Esophagus (tissue), 2 donors: ENCODE measurements at regions not wholly inside any gene's neighbourhood (a gene's known extent, or its start where the extent isn't known, plus 50 kb on each side); places are given as distances from the start of the nearest gene placed in this dataset.

Experiments
- H3K27ac ChIP-seq, 2 donors: one replicate each; pipeline ENCODE4 v1.5.1; 2013; ENCODE audit warnings: low read depth in 2 of 2, mild to moderate bottlenecking in 2 of 2, inconsistent platforms in 1 of 2, low read length in 1 of 2, moderate library complexity in 1 of 2
- H3K27me3 ChIP-seq, 2 donors: one replicate each; pipeline ENCODE4 v1.6.1; 2013; ENCODE audit warnings: low read length in 2 of 2, control low read depth in 1 of 2, mild to moderate bottlenecking in 1 of 2; ENCODE audit not compliant: insufficient read depth in 2 of 2, control insufficient read depth in 1 of 2
- H3K36me3 ChIP-seq, 2 donors: one replicate each; pipeline ENCODE4 v1.6.1; 2013; ENCODE audit warnings: low read length in 1 of 2; ENCODE audit not compliant: control insufficient read depth in 2 of 2, insufficient read depth in 2 of 2
- H3K4me1 ChIP-seq, 2 donors: one replicate each; pipeline ENCODE4 v1.6.1; 2013; ENCODE audit warnings: low read length in 1 of 2; ENCODE audit not compliant: control insufficient read depth in 2 of 2, insufficient read depth in 2 of 2
- H3K4me3 ChIP-seq, 2 donors: one replicate each; pipeline ENCODE4 v1.5.1; 2013; ENCODE audit warnings: low read length in 2 of 2, mild to moderate bottlenecking in 2 of 2, low read depth in 1 of 2, moderate library complexity in 1 of 2
- H3K9me3 ChIP-seq, 2 donors: one replicate each; pipeline ENCODE4 v1.6.1; 2013; ENCODE audit warnings: mild to moderate bottlenecking in 2 of 2, low read depth in 1 of 2, low read length in 1 of 2, moderate library complexity in 1 of 2; ENCODE audit not compliant: control insufficient read depth in 2 of 2, insufficient read depth in 1 of 2
- WGBS, 2 donors: extraction: QIAGEN DNeasy Blood & Tissue Kit; methylation state at CpG; one replicate each; pipeline ENCODE4 v1.1.7; 2013; 5-methylcytosine and 5-hydroxymethylcytosine counted together
- donor health status: healthy with polysubstance abuse.
- donor health status: Bipolar disorder and iron deficiency.

- no peak overlapping the region for H3K4me3 ChIP-seq
- H3K36me3 ChIP-seq, result no peaks in the 10 kb centered on the region
- WGBS, 2 donors, result 40 to 44% methylated on average over 4 of the region's 4 CpGs
- H3K27ac ChIP-seq, result no peak overlapping the region
- no peaks in the 10 kb centered on the region for H3K9me3 ChIP-seq
- H3K4me1 ChIP-seq, result no peaks in the 10 kb centered on the region
- no peaks in the 10 kb centered on the region for H3K27me3 ChIP-seq
These were observed 75.3 kb downstream of the BMP4 start for GRCh38 chr14:53881161-53881871.

- no peaks in the 10 kb centered on the region for H3K36me3 ChIP-seq
- no peak overlapping the region for H3K4me3 ChIP-seq
- H3K4me1 ChIP-seq, result no peaks in the 10 kb centered on the region
- H3K9me3 ChIP-seq, result no peaks in the 10 kb centered on the region
- no peaks in the 10 kb centered on the region for H3K27me3 ChIP-seq
- H3K27ac ChIP-seq, result no peak overlapping the region
- WGBS, 2 donors, result 90% methylated on average over 1 of the region's 1 CpG
These were observed 75.9 kb downstream of the BMP4 start for GRCh38 chr14:53880761-53881160.

- Histone ChIP-seq H3K27me3 (no peaks in the 10 kb centered on the region), H3K9me3 (no peaks in the 10 kb centered on the region), H3K4me1 (no peaks in the 10 kb centered on the region), H3K36me3 (no peaks in the 10 kb centered on the region), H3K27ac (no peak overlapping the region), H3K4me3 (no peak overlapping the region)
- 83 to 85% methylated on average over 6 of the region's 6 CpGs for WGBS, 2 donors
These were observed 76.9 kb downstream of the BMP4 start for GRCh38 chr14:53879747-53880146.

- Histone ChIP-seq H3K9me3 (no peaks in the 10 kb centered on the region), H3K27ac (no peak overlapping the region), H3K36me3 (no peaks in the 10 kb centered on the region), H3K27me3 (no peaks in the 10 kb centered on the region), H3K4me1 (no peaks in the 10 kb centered on the region), H3K4me3 (no peak overlapping the region)
- 64% methylated on average over 8 of the region's 8 CpGs for WGBS, 2 donors
These were observed 77.5 kb downstream of the BMP4 start for GRCh38 chr14:53879022-53879686.

DNA sequence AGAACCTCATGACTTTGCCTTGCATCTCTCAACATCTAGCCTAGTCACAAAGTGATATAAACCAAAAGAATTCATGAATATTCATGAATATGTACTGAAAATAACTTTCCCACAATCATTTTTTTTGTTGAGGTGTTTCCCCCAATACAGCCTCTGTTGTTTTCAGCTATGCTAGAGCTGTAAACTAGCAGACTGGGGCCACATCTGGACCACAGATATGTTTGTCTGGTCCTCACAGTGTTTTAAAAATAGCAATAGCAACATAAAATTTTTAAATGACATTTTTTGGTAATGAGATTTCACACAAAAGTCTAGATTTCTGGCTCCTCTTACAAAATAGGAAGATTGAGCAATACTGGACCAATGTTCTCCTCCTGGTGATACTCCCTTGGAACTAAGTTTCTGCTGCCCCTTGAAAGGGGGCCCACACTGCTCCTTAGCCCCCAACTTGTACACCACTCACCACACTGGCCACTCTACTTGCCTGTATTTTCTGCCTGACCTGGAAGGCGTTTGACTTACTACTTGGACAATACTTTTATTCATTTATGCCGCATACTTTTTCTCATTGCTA lies 81.2 kb downstream of the BMP4 start:
- Histone ChIP-seq H3K36me3 (no peaks in the 10 kb centered on the region), H3K4me3 (no peak overlapping the region), H3K27ac (no peak overlapping the region), H3K27me3 (no peaks in the 10 kb centered on the region), H3K4me1 (no peaks in the 10 kb centered on the region), H3K9me3 (no peaks in the 10 kb centered on the region)
- 91 to 94% methylated on average over 2 of the region's 2 CpGs for WGBS, 2 donors

DNA sequence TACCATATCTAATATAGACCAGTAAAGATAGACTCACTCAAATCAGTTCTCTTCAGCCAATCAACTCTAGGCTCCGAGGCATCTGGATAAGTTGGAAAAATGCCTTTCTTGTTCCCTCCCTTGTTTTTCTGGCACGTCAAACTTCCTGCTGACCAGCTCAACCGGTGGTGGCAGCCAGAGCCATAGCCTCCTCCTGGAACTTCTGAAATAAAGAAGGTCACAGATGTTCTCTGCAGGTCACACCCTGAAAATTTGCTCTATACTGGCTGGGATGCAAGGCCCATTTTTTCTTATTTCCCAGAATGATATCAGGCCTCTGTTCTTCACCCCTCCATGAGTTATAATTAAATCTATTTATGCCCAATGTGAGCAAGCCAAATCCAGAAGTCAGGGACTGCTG lies 81.9 kb downstream of the BMP4 start:
- no peaks in the 10 kb centered on the region for H3K4me1 ChIP-seq

GRCh38 chr14:53872681-53873089 lies 83.9 kb downstream of the BMP4 start:
- Histone ChIP-seq H3K4me1 (no peaks in the 10 kb centered on the region), H3K9me3 (no peaks in the 10 kb centered on the region), H3K27ac (no peak overlapping the region), H3K27me3 (no peaks in the 10 kb centered on the region), H3K4me3 (no peak overlapping the region), H3K36me3 (no peaks in the 10 kb centered on the region)
- 5 to 18% methylated on average over 1 of the region's 1 CpG for WGBS, 2 donors

More for the DNA sequence above, 81.9 kb downstream of the BMP4 start:
- no peaks in the 10 kb centered on the region for H3K36me3 ChIP-seq
- no peaks in the 10 kb centered on the region for H3K27me3 ChIP-seq
- WGBS, 2 donors, result 55 to 56% methylated on average over 3 of the region's 3 CpGs
- no peaks in the 10 kb centered on the region for H3K9me3 ChIP-seq
- no peak overlapping the region for H3K4me3 ChIP-seq
- no peak overlapping the region for H3K27ac ChIP-seq

DNA sequence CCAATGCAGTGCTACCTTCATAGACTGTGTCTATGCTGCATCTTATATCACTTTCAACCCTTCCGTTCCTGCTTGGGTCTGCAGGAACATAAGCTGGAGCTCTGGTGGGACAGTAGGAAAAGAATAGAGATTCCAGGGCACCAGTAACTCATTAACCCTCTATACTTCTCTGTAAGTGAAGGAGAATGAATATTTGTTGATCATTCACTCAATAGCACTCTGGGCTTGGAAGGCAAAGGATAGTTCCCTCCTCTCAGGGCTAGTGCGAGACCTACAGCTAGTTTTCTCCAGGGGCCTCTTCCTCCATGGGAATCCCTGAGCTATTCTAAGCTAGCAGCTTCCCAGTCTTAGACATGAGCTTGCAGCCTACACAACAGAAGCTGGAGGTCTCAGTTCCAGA lies 84.7 kb downstream of the BMP4 start:
- H3K9me3 ChIP-seq, result no peaks in the 10 kb centered on the region
- H3K36me3 ChIP-seq, result no peaks in the 10 kb centered on the region
- no peak overlapping the region for H3K27ac ChIP-seq
- 73 to 77% methylated on average over 2 of the region's 2 CpGs for WGBS, 2 donors
- H3K4me3 ChIP-seq, result no peak overlapping the region
- no peaks in the 10 kb centered on the region for H3K27me3 ChIP-seq
- no peaks in the 10 kb centered on the region for H3K4me1 ChIP-seq

DNA sequence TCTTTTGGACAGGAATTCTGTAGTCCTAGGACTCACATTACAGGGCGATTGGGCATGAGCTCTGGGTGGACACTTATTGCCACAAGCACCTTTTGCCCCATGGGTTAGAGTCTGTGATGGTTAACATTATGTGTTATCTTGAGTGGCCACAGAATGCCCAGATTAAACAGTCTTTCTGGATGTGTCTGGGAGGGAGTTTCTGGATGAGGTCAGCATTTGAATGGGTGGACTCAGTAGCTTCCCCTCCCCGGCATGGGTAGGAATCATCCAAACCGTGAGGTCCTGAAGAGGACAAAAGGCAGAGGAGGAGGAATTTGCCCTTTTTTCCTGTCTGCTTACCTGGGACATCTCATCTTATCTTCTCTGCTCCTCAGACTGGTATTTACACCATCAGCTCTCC lies 85.6 kb downstream of the BMP4 start:
- no peaks in the 10 kb centered on the region for H3K9me3 ChIP-seq
- no peaks in the 10 kb centered on the region for H3K36me3 ChIP-seq
- no peak overlapping the region for H3K4me3 ChIP-seq
- H3K27me3 ChIP-seq, result no peaks in the 10 kb centered on the region
- H3K27ac ChIP-seq, result no peak overlapping the region
- peaks cover 0 to 2% of the 10 kb centered on the region in 2 donors for H3K4me1 ChIP-seq
- WGBS, 2 donors, result 78 to 86% methylated on average over 3 of the region's 3 CpGs

DNA sequence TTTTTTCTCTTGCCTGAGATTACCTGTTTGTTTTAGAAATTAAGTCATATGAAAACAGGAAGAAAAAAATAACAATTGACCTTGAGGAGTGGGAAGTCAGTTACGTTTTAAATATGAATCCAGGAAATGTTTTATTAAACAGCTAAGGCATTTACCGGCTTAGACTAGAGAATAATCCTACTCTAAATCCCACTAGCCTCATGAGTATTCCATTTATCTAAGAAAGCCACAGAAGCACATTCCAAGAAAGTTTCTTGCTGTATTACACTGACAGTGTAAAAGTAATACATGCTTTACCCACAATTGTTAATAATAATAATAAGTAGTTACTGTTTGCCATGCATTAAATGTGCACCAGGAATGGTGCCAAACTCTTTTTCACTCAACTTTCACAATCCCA lies 90.9 kb downstream of the BMP4 start:
- H3K4me1 ChIP-seq, result peaks cover 0 to 3% of the 10 kb centered on the region in 2 donors
- no peak overlapping the region for H3K27ac ChIP-seq
- H3K9me3 ChIP-seq, result no peaks in the 10 kb centered on the region
- WGBS, 2 donors, result 38 to 48% methylated on average over 2 of the region's 2 CpGs
- no peaks in the 10 kb centered on the region for H3K27me3 ChIP-seq
- H3K36me3 ChIP-seq, result no peaks in the 10 kb centered on the region
- H3K4me3 ChIP-seq, result no peak overlapping the region
